Esophagus muscularis mucosa (tissue), 4 donors: ENCODE measurements at regions not wholly inside any gene's neighbourhood (a gene's known extent, or its start where the extent isn't known, plus 50 kb on each side); places are given as distances from the start of the nearest gene placed in this dataset.
"Not testable (repeated sequence)": the region's sequence is repeated elsewhere in the genome, so short reads cannot be mapped to it uniquely, and the experiment has no call there.

ENCODE experiments used
- DNase-seq: peaks from one replicate; pipeline ENCODE4 v3.0.0-alpha.2; 2017; ENCODE audit errors: extremely low spot score
- H3K27ac ChIP-seq, 4 donors: fragments of 200-600 bp; sonication (generic); replicated peaks in 1 of 4; 1 replicate in 3 of 4; 2 replicates in 1 of 4; pipeline ENCODE4 v1.5.1; 2016 to 2019; ENCODE audit warnings: mild to moderate bottlenecking in 1 of 4
- H3K27me3 ChIP-seq, 4 donors: fragments of 200-600 bp; sonication (generic); one replicate each; pipeline versions ENCODE4 v1.5.1 to v1.6.0; 2016 to 2019
- H3K36me3 ChIP-seq, 4 donors: fragments of 200-600 bp; sonication (generic); one replicate each; pipeline ENCODE4 v1.5.1; 2016 to 2019
- H3K4me1 ChIP-seq, 4 donors: fragments of 200-600 bp; sonication (generic); one replicate each; pipeline ENCODE4 v1.5.1; 2016 to 2019
- H3K4me3 ChIP-seq, 4 donors: fragments of 200-600 bp; sonication (generic); 1 replicate in 2 of 4; 2 replicates in 2 of 4; pipeline ENCODE4 v1.5.1; 2016 to 2019; ENCODE audit warnings: mild to moderate bottlenecking in 4 of 4, moderate library complexity in 1 of 4
- H3K9me3 ChIP-seq, 4 donors: fragments of 200-600 bp; sonication (generic); 1 replicate in 3 of 4; 2 replicates in 1 of 4; pipeline ENCODE4 v1.5.1; 2016 to 2019
- CTCF ChIP-seq, 3 experiments: fragments of 200-600 bp in 2 of 3; fragments of 450-650 bp in 1 of 3; sonication (generic) in 2 of 3; IDR thresholded peaks; one replicate each; pipeline ENCODE4 v1.5.1; 2017 to 2019; ENCODE audit warnings: antibody characterized with exemption in 3 of 3, mild to moderate bottlenecking in 2 of 3, moderate library complexity in 1 of 3
- EP300 ChIP-seq: sonication (generic); formaldehyde crosslinking; IDR thresholded peaks from one replicate; pipeline ENCODE4 v1.6.1; 2017; ENCODE audit warnings: antibody characterized with exemption
- POLR2A ChIP-seq: fragments of 450-650 bp; IDR thresholded peaks from one replicate; pipeline ENCODE4 v1.6.1; 2017; ENCODE audit warnings: antibody characterized with exemption, moderate library complexity, mild to moderate bottlenecking, low read depth
- POLR2AphosphoS5 ChIP-seq, 2 donors: sonication (generic); formaldehyde crosslinking; IDR thresholded peaks; one replicate each; pipeline ENCODE4 v1.6.1; 2017; ENCODE audit warnings: antibody characterized with exemption in 2 of 2
- WGBS: methylation state at CpG from one replicate; pipeline ENCODE4 v1.1.5; 2018; 5-methylcytosine and 5-hydroxymethylcytosine counted together
- intact Hi-C: fragments of 100-400 bp; cut with DNase I; formaldehyde crosslinking; loops from one replicate; pipeline ENCODE4 v1.15.1; 2023

GRCh38 chr5:174937201-174938123 lies 213.1 kb downstream of the MSX2 start:
- H3K4me3 ChIP-seq = no peak overlapping the region
- intact Hi-C loops = loop anchor here (1.0 to 2.0 kb wide), 2 partner anchors 27 to 519 kb away; no protein-coding TSS in a partner anchor
- WGBS = 66% methylated on average over 6 of the region's 6 CpGs
- no peak for DNase-seq
- TF ChIP-seq POLR2AphosphoS5 (IDR thresholded peaks at IDR 0.05) = no peak
- no peak for TF ChIP-seq POLR2A
- no peak for TF ChIP-seq EP300
- TF ChIP-seq CTCF (IDR thresholded peaks at IDR 0.05) = no peak
- no peak overlapping the region for H3K27ac ChIP-seq
- no peaks in the 10 kb centered on the region for H3K36me3 ChIP-seq
- H3K4me1 ChIP-seq = peaks cover 0 to 9% (median 4%) of the 10 kb centered on the region in 4 donors
- H3K27me3 ChIP-seq = peaks cover 0 to 23% (median 3%) of the 10 kb centered on the region in 4 donors
- peaks cover 0 to 10% (median 2%) of the 10 kb centered on the region in 4 donors for H3K9me3 ChIP-seq

GRCh38 chr5:174935854-174936474 lies 211.6 kb downstream of the MSX2 start:
- Histone ChIP-seq H3K27ac (no peak overlapping the region), H3K4me1 (peaks cover 0 to 9% (median 4%) of the 10 kb centered on the region in 4 donors), H3K36me3 (no peaks in the 10 kb centered on the region), H3K27me3 (peaks cover 0 to 12% (median 0%) of the 10 kb centered on the region in 4 donors), H3K4me3 (no peak overlapping the region), H3K9me3 (peaks cover 0 to 10% (median 2%) of the 10 kb centered on the region in 4 donors)
- intact Hi-C loops = loop anchor here (2.0 kb wide), 1 partner anchor 517 kb away; no protein-coding TSS in a partner anchor
- DNase-seq = no peak
- 26% methylated on average over 9 of the region's 9 CpGs for WGBS
- TF ChIP-seq CTCF (IDR thresholded peaks at IDR 0.05) (peak; percentile 70 to 88 (median 85)), POLR2AphosphoS5 (IDR thresholded peaks at IDR 0.05) (peak in 1 of 2 donors; percentile 16), EP300 (no peak)

- H3K9me3 ChIP-seq, DNase-seq, H3K27me3 ChIP-seq, H3K4me1 ChIP-seq, H3K36me3 ChIP-seq, H3K27ac ChIP-seq, intact Hi-C loops, H3K4me3 ChIP-seq: not testable (repeated sequence)
- WGBS = 82% methylated on average over 4 of the region's 4 CpGs
These were observed 206.7 kb downstream of the MSX2 start for GRCh38 chr5:174931033-174931432.

GRCh38 chr5:174925586-174925985 lies 201.2 kb downstream of the MSX2 start:
- WGBS = 86% methylated on average over 1 of the region's 1 CpG
- Histone ChIP-seq H3K4me3 (no peak overlapping the region), H3K36me3 (no peaks in the 10 kb centered on the region), H3K27me3 (no peaks in the 10 kb centered on the region), H3K9me3 (no peaks in the 10 kb centered on the region), H3K27ac (no peak overlapping the region), H3K4me1 (peaks cover 0 to 2% (median 0%) of the 10 kb centered on the region in 4 donors)
- no peak for TF ChIP-seq CTCF (IDR thresholded peaks at IDR 0.05)
- no peak for TF ChIP-seq POLR2A
- no peak for TF ChIP-seq POLR2AphosphoS5 (IDR thresholded peaks at IDR 0.05)
- TF ChIP-seq EP300 = no peak
- intact Hi-C loops = no loop called here
- DNase-seq = no peak

- peak; percentile 66 for DNase-seq
- H3K4me1 ChIP-seq = peaks cover 0 to 2% (median 0%) of the 10 kb centered on the region in 4 donors
- TF ChIP-seq POLR2A = no peak
- TF ChIP-seq EP300 = no peak
- TF ChIP-seq CTCF (IDR thresholded peaks at IDR 0.05) = no peak
- TF ChIP-seq POLR2AphosphoS5 (IDR thresholded peaks at IDR 0.05) = no peak
- no peaks in the 10 kb centered on the region for H3K9me3 ChIP-seq
- intact Hi-C loops = no loop called here
- peaks cover 0 to 2% (median 0%) of the 10 kb centered on the region in 4 donors for H3K27me3 ChIP-seq
- H3K27ac ChIP-seq = no peak overlapping the region
- H3K36me3 ChIP-seq = no peaks in the 10 kb centered on the region
- no peak overlapping the region for H3K4me3 ChIP-seq
- WGBS = 91% methylated on average over 20 of the region's 20 CpGs
These were observed 198.6 kb downstream of the MSX2 start for GRCh38 chr5:174922955-174923354.
